OCI-LY3 (cell line): ENCODE measurements at regions not wholly inside any gene's neighbourhood (a gene's known extent, or its start where the extent isn't known, plus 50 kb on each side); places are given as distances from the start of the nearest gene placed in this dataset.

Source experiments
- H2AFZ ChIP-seq: fragments of 200-600, 300-600 bp; shearing (Covaris generic); 2 replicates; pipeline ENCODE4 v1.6.0; 2014; ENCODE audit warnings: antibody characterized with exemption, low read depth, low read length
- H3K27ac ChIP-seq: fragments of 200-600, 300-600 bp; sonication (generic); 2 replicates; pipeline ENCODE4 v1.5.1; 2014; ENCODE audit warnings: mild to moderate bottlenecking, low read length, moderate library complexity, mixed read lengths
- H3K27me3 ChIP-seq: fragments of 200-600, 300-600 bp; sonication (generic); 2 replicates; pipeline ENCODE4 v1.6.1; 2014; ENCODE audit warnings: low read depth, low read length, mixed read lengths
- H3K36me3 ChIP-seq: fragments of 200-600, 300-600 bp; sonication (generic); replicated peaks from 2 replicates; pipeline ENCODE3; 2014; ENCODE audit warnings: low read depth, low read length, mixed read lengths
- H3K4me1 ChIP-seq: fragments of 300-600, 200-600 bp; sonication (generic); 2 replicates; pipeline ENCODE4 v1.6.1; 2014; ENCODE audit warnings: low read length, mixed read lengths
- H3K4me2 ChIP-seq: fragments of 200-600, 300-600 bp; sonication (generic); 2 replicates; pipeline ENCODE4 v1.6.1; 2014; ENCODE audit warnings: low read length, mixed read lengths
- H3K4me3 ChIP-seq: fragments of 300-600, 200-600 bp; sonication (generic); 2 replicates; pipeline ENCODE4 v1.5.1; 2014; ENCODE audit warnings: antibody characterized with exemption, mild to moderate bottlenecking, low read length, moderate library complexity
- H3K79me2 ChIP-seq: fragments of 300-600, 200-600 bp; shearing (Covaris generic); 2 replicates; pipeline ENCODE4 v1.6.1; 2014; ENCODE audit warnings: mild to moderate bottlenecking, low read length, mixed read lengths
- H3K9ac ChIP-seq: fragments of 300-600, 200-600 bp; shearing (Covaris generic); 2 replicates; pipeline ENCODE4 v1.6.0; 2014; ENCODE audit warnings: mild to moderate bottlenecking, low read length, moderate library complexity
- H3K9me3 ChIP-seq: fragments of 200-600, 300-600 bp; shearing (Covaris generic); 2 replicates; pipeline ENCODE4 v1.6.1; 2014; ENCODE audit warnings: low read length, mixed read lengths; ENCODE audit not compliant: insufficient read depth
- H4K20me1 ChIP-seq: fragments of 200-600, 300-600 bp; sonication (generic); 2 replicates; pipeline ENCODE4 v1.6.1; 2016; ENCODE audit warnings: low read length, mixed read lengths; ENCODE audit not compliant: insufficient read depth
- EZH2phosphoT487 ChIP-seq: fragments of 200-600 bp; shearing (Covaris generic); IDR thresholded peaks from 2 replicates; pipeline ENCODE4 v1.6.1; 2018; ENCODE audit warnings: antibody characterized with exemption, mixed run types, low read depth
- TF ChIP-seq, protein P1 (sequence below): fragments of 200-600, 300-600 bp; sonication (generic); IDR thresholded peaks from 2 replicates; pipeline ENCODE4 v1.5.1; 2014; ENCODE audit warnings: antibody characterized with exemption, low read length, low read depth

DNA sequence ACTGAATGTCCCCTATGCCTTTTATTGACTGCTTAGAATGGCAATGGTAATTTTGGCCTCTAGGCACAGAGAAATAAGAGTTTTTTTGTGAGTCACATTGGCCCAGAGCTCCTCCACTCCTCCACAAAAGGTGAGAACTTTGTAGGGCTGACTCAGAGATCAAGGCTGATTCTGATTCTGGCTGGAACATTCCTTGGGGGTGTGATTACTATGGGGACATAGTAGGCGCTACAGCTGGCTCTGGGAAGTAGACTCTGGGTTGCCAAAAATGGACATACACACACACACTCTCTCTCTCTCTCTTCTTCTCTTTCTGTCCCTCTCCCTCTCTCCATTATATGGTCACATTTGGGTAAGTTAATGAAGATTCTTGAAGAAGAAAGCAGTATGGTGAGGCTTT is 174.6 kb upstream of the DDHD1 start:
- no peaks in the 10 kb centered on the region for H3K27me3 ChIP-seq
- no peaks in the 10 kb centered on the region for H3K4me1 ChIP-seq
- H3K79me2 ChIP-seq = no peaks in the 10 kb centered on the region
- no peaks in the 10 kb centered on the region for H3K9me3 ChIP-seq
- H3K36me3 ChIP-seq = no peaks in the 10 kb centered on the region
- TF ChIP-seq EZH2phosphoT487 = no peak
- TF ChIP-seq, protein P1, sequence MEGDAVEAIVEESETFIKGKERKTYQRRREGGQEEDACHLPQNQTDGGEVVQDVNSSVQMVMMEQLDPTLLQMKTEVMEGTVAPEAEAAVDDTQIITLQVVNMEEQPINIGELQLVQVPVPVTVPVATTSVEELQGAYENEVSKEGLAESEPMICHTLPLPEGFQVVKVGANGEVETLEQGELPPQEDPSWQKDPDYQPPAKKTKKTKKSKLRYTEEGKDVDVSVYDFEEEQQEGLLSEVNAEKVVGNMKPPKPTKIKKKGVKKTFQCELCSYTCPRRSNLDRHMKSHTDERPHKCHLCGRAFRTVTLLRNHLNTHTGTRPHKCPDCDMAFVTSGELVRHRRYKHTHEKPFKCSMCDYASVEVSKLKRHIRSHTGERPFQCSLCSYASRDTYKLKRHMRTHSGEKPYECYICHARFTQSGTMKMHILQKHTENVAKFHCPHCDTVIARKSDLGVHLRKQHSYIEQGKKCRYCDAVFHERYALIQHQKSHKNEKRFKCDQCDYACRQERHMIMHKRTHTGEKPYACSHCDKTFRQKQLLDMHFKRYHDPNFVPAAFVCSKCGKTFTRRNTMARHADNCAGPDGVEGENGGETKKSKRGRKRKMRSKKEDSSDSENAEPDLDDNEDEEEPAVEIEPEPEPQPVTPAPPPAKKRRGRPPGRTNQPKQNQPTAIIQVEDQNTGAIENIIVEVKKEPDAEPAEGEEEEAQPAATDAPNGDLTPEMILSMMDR = no peak
- H3K4me3 ChIP-seq = no peak overlapping the region
- H2AFZ ChIP-seq = no peak overlapping the region
- no peak overlapping the region for H3K9ac ChIP-seq
- no peak overlapping the region for H3K27ac ChIP-seq
- H3K4me2 ChIP-seq = no peak overlapping the region
- H4K20me1 ChIP-seq = no peaks in the 10 kb centered on the region

DNA sequence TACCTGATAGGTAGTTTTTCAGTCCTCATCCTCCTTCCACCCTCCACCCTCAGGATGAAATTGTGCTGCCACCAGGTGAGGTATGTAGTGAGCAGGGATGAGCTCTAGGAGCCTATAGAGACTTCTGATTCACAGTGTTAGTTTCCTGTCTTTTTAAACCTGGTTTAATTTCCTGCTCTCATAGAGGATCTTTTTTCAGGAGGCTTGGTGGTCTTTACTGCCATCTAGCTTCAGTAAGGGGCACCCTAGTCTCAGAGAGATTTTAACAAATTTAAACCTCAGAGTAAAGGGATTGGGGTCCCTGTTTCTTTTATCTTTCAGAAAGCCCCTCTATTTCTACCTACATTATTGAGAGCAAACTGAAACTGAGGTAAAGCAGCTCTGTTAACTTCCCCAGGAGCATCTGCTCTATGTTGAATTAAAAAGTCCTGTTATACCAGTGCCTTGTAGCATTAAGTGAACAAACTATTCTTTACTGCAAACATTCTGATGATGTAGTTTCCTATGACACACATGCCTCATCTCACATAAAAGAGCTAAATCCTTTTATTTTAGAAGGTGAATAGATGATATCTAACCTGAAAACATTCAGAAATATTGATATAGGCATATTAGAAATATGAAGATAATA is 172.2 kb upstream of the DDHD1 start:
- Histone ChIP-seq H3K79me2 (no peaks in the 10 kb centered on the region), H3K27ac (no peak overlapping the region), H3K4me3 (no peak overlapping the region), H4K20me1 (no peaks in the 10 kb centered on the region), H3K36me3 (no peaks in the 10 kb centered on the region), H3K9ac (no peak overlapping the region), H2AFZ (no peak overlapping the region), H3K9me3 (no peaks in the 10 kb centered on the region), H3K4me2 (no peak overlapping the region), H3K27me3 (no peaks in the 10 kb centered on the region), H3K4me1 (no peaks in the 10 kb centered on the region)
- TF ChIP-seq EZH2phosphoT487 = no peak
- TF ChIP-seq, protein P1 = peak; percentile 57

DNA sequence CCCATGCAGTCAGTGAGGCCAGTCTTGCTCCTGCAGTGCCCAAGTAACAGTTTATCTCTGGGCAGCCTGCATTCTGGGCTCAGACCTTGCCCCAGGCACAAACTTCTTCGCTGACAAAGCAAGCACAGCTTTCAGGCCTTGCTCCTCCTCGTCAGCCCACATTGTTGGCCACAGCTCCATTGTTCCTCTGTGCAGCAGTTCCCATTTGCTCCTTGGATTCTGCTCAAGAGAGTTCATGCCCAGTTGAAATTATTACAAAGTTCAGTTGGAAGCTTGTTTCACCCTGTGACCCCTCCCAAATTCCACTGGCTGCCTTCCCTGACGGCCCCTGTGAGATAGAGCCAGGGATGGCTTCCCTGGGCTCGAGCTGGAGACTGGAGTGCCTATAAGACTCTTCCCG is 163.4 kb upstream of the DDHD1 start:
- TF ChIP-seq, protein P1 = no peak
- TF ChIP-seq EZH2phosphoT487 = no peak
- Histone ChIP-seq H3K27ac (no peak overlapping the region), H3K4me1 (no peaks in the 10 kb centered on the region), H3K4me2 (no peak overlapping the region), H4K20me1 (no peaks in the 10 kb centered on the region), H3K9ac (no peak overlapping the region), H3K27me3 (no peaks in the 10 kb centered on the region; the same call in 1 of the 2 replicates), H2AFZ (no peak overlapping the region), H3K79me2 (no peaks in the 10 kb centered on the region), H3K4me3 (no peak overlapping the region), H3K36me3 (no peaks in the 10 kb centered on the region), H3K9me3 (no peaks in the 10 kb centered on the region)

DNA sequence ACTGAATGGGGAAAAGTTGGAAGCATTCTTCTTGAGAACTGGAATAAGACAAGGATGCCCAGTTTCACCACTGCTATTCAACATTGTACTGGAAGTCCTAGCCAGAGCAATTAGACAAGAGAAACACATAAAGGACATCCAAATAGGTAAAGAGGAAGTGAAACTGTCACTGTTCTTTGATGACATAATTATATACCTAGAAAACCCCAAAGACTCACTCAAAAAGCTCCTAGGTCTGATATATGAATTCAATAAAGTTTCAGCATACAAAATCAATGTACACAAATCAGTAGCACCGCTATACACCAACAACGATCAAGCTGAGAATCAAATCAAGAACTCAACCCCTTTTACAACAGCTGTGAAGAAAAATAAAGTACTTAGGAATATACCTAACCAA is 157.3 kb upstream of the DDHD1 start:
- no peak overlapping the region for H3K9ac ChIP-seq
- no peak overlapping the region for H3K4me3 ChIP-seq
- no peaks in the 10 kb centered on the region for H3K79me2 ChIP-seq
- H3K27me3 ChIP-seq = peaks cover 17% of the 10 kb centered on the region
- H4K20me1 ChIP-seq = no peaks in the 10 kb centered on the region
- peaks cover 9% of the 10 kb centered on the region for H3K4me1 ChIP-seq
- H3K36me3 ChIP-seq = no peaks in the 10 kb centered on the region
- no peak overlapping the region for H3K27ac ChIP-seq
- peak overlapping the region; percentile 39; the same call in 1 of the 2 replicates for H3K4me2 ChIP-seq
- TF ChIP-seq, protein P1 = no peak
- TF ChIP-seq EZH2phosphoT487 = no peak
- H2AFZ ChIP-seq = no peak overlapping the region
- no peaks in the 10 kb centered on the region for H3K9me3 ChIP-seq
